HUES64 (cell line): ENCODE measurements at regions not wholly inside any gene's neighbourhood (a gene's known extent, or its start where the extent isn't known, plus 50 kb on each side); places are given as distances from the start of the nearest gene placed in this dataset.

Experiments used
- H3K27ac ChIP-seq: 2 replicates; pipeline ENCODE4 v1.7.0; 2013; ENCODE audit warnings: low read depth, low read length, inconsistent platforms
- H3K27me3 ChIP-seq: 2 replicates; pipeline ENCODE4 v1.6.1; 2013; ENCODE audit warnings: mild to moderate bottlenecking, low read length; ENCODE audit not compliant: insufficient read depth
- H3K36me3 ChIP-seq: 2 replicates; pipeline ENCODE4 v1.6.1; 2013; ENCODE audit warnings: mild to moderate bottlenecking, low read length; ENCODE audit not compliant: insufficient read depth
- H3K4me1 ChIP-seq: 2 replicates; pipeline ENCODE4 v1.6.1; 2013; ENCODE audit warnings: mild to moderate bottlenecking, low read length, moderate library complexity; ENCODE audit not compliant: insufficient read depth
- H3K4me3 ChIP-seq: 2 replicates; pipeline ENCODE4 v1.5.1; 2013; ENCODE audit warnings: mild to moderate bottlenecking, low read length, moderate library complexity
- H3K9ac ChIP-seq: 2 replicates; pipeline ENCODE4 v1.6.1; 2013; ENCODE audit warnings: mild to moderate bottlenecking, low read depth, low read length
- H3K9me3 ChIP-seq: 2 replicates; pipeline ENCODE4 v1.6.1; 2013; ENCODE audit warnings: low read depth, low read length; ENCODE audit not compliant: insufficient read depth
- WGBS: fragments of 150-250, 120-280 bp; methylation state at CpG from one replicate; pipeline ENCODE4 v1.1.7; 2013; ENCODE audit warnings: missing lambda C conversion rate; 5-methylcytosine and 5-hydroxymethylcytosine counted together

DNA sequence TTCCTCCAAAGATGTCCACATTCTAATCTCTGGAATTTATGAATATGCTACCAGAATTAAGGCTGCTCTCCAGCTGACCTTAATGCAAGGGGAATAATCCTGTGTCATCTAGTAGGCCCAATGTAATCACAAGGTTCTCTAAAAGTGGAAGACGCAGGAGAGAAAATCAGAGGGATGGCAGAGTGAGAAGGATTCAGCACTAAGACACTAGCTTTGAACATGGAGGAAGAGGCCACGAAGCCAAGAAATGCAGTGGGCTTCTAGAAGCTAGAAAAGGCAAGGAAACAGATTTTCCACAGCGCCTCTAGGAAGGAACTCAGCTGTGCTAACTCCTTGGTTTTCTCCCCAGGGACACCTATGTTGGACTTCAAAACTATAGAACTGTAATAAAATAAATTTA is 240.7 kb upstream of the TRAM1L1 start:
- Histone ChIP-seq H3K27ac (no peak overlapping the region), H3K4me1 (no peaks in the 10 kb centered on the region), H3K9me3 (no peaks in the 10 kb centered on the region), H3K9ac (no peak overlapping the region), H3K27me3 (no peaks in the 10 kb centered on the region), H3K36me3 (no peaks in the 10 kb centered on the region), H3K4me3 (no peak overlapping the region)
- WGBS: 81% methylated on average over 3 of the region's 3 CpGs

DNA sequence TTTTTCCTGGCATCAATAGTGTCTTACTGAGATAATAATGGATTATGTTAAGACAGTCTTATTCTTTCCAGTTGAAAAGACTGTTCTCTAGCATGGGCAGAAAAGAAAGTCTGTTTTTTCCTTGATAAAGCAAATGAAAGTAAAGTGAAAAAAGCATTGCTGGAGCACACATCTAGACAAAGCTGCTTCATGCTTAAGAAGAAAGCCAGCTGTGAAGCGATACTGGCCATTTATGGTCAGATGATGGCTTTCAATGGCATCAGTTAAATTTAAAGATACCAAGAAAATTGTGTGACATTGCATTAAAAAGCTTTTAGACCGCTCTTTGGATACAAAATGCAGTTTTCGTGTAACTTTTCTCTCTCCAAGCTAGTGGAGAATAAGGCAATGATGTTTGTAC is 242.1 kb upstream of the TRAM1L1 start:
- H3K9me3 ChIP-seq: no peaks in the 10 kb centered on the region
- no peaks in the 10 kb centered on the region for H3K36me3 ChIP-seq
- H3K4me3 ChIP-seq: no peak overlapping the region
- H3K27ac ChIP-seq: no peak overlapping the region
- 95% methylated on average over 3 of the region's 3 CpGs for WGBS
- no peaks in the 10 kb centered on the region for H3K4me1 ChIP-seq
- H3K9ac ChIP-seq: no peak overlapping the region
- no peaks in the 10 kb centered on the region for H3K27me3 ChIP-seq

DNA sequence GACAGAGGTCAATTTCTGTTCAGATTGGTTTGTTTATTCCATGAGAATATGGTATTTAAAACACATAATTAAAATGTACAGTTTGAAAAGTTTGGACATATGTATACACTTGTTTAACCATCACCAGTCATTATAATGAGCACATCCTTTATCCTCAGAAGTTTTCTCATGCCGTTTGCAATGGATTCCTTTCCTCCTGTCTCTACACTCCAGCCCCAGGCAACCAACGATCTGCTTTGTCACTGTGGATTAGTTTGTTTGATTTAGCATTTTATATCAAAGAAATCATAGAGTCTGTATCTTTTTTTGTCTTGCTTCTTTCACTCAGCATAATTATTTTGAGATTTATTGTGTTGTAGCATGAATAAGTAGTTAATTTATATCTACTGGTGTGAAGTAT is 243.0 kb upstream of the TRAM1L1 start:
- 71% methylated on average over 1 of the region's 2 CpGs for WGBS
- H3K4me3 ChIP-seq: no peak overlapping the region

DNA sequence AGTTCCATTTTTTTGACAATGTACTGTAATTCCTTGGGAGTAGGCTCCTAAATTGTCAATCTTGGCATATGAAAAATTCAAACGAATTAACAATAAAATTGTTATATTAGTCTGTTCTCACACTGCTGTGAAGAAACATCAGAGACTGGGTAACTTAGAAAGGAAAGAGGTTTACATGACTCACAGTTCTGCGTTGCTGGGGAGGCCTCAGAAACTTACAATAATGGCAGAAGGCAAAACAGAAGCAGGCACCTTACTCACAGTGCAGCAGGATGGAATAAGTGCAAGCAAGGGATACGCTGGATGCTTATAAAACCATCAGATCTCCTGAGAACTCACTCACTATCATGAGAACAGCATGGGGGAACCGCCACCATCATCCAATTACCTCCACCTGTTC is 246.4 kb upstream of the TRAM1L1 start:
- no peak overlapping the region for H3K4me3 ChIP-seq
- 92% methylated on average over 3 of the region's 4 CpGs for WGBS
- no peaks in the 10 kb centered on the region for H3K9me3 ChIP-seq
- no peaks in the 10 kb centered on the region for H3K27me3 ChIP-seq
- H3K36me3 ChIP-seq: no peaks in the 10 kb centered on the region
- H3K4me1 ChIP-seq: no peaks in the 10 kb centered on the region
- H3K9ac ChIP-seq: no peak overlapping the region
- H3K27ac ChIP-seq: no peak overlapping the region

More for the DNA sequence above, 243.0 kb upstream of the TRAM1L1 start:
- no peaks in the 10 kb centered on the region for H3K4me1 ChIP-seq
- H3K36me3 ChIP-seq: no peaks in the 10 kb centered on the region
- H3K27ac ChIP-seq: no peak overlapping the region
- no peaks in the 10 kb centered on the region for H3K27me3 ChIP-seq
- no peaks in the 10 kb centered on the region for H3K9me3 ChIP-seq
- H3K9ac ChIP-seq: no peak overlapping the region

DNA sequence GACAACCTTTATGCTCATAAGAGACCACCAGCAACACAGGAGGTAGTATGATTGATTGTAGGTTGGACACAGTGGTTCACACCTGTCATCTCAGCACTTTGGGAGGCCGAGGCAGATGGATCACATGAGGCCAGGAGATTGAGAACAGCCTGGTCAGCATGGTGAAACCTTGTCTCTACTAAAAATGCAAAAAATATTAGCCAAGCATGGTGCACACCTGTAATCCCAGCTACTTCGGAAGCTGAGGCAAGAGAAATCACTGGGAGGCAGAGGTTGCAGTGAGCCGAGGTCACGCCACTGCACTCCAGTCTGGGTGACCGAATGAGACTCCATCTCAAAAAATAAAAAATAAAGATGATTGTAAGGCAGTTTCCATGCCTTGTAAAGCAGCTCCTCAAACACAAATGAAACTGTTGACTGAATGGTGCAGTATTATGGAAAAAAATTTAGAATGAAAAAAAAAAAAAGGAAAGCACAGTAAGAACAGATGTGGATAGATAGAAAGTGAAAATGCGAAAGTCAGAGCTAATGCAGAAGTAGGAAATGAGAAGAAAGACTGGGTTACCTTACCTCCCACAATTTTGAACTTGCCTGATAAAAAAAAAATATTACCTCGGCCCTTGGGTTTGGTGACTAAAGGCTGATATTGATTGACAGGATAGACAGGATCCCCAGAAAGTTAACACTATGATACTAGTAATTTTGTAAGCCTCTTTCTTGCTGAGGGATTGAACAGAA is 249.2 kb upstream of the TRAM1L1 start:
- no peaks in the 10 kb centered on the region for H3K4me1 ChIP-seq
- H3K4me3 ChIP-seq: no peak overlapping the region
- no peaks in the 10 kb centered on the region for H3K36me3 ChIP-seq
- no peak overlapping the region for H3K27ac ChIP-seq
- no peaks in the 10 kb centered on the region for H3K9me3 ChIP-seq
- H3K27me3 ChIP-seq: no peaks in the 10 kb centered on the region
- H3K9ac ChIP-seq: no peak overlapping the region
- WGBS: 96% methylated on average over 6 of the region's 7 CpGs

DNA sequence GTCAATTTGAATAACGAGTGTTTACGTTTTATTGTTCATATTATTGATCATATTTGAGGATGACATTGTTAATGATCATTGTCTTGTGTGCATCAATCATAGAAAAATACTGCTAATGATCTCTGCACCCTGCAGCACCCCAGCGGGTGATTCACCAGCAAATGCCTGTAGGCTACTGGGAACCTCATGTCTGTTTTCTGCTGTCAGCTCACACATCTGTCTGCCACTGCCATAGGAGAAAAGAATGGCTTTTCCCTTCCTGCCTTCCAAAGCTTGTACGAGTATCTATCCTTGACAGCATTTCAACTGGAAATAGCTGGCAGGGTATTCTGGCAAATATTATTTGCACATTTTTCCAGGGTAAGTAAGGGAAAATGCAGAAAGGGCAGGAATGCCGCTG is 272.1 kb upstream of the TRAM1L1 start:
- no peaks in the 10 kb centered on the region for H3K4me1 ChIP-seq
- H3K4me3 ChIP-seq: no peak overlapping the region
- no peaks in the 10 kb centered on the region for H3K9me3 ChIP-seq
- WGBS: 94% methylated on average over 5 of the region's 5 CpGs
- H3K36me3 ChIP-seq: no peaks in the 10 kb centered on the region
- no peaks in the 10 kb centered on the region for H3K27me3 ChIP-seq
- no peak overlapping the region for H3K9ac ChIP-seq
- H3K27ac ChIP-seq: no peak overlapping the region

DNA sequence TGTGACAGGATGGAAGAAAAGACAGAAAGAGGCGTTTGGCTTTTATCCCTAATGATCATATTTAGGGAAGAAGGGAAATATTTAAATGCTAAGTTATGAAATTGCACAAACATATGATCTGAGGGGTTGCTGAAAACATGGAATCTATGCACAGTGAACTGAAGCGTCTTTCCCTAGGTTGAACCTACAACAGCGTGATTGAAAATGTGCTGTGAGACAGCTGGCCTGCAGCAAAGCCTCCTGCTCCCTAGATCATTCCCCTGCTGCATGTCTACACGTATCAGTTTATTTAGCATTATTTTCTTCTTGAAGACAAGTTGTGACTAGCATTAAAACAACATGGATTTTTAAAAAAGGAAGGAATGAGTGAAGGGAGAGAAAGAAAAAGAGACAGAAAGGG is 272.5 kb upstream of the TRAM1L1 start:
- Histone ChIP-seq H3K4me3 (no peak overlapping the region), H3K9ac (no peak overlapping the region), H3K27ac (no peak overlapping the region), H3K27me3 (no peaks in the 10 kb centered on the region), H3K9me3 (no peaks in the 10 kb centered on the region), H3K4me1 (no peaks in the 10 kb centered on the region), H3K36me3 (no peaks in the 10 kb centered on the region)
- WGBS: 93% methylated on average over 4 of the region's 4 CpGs

DNA sequence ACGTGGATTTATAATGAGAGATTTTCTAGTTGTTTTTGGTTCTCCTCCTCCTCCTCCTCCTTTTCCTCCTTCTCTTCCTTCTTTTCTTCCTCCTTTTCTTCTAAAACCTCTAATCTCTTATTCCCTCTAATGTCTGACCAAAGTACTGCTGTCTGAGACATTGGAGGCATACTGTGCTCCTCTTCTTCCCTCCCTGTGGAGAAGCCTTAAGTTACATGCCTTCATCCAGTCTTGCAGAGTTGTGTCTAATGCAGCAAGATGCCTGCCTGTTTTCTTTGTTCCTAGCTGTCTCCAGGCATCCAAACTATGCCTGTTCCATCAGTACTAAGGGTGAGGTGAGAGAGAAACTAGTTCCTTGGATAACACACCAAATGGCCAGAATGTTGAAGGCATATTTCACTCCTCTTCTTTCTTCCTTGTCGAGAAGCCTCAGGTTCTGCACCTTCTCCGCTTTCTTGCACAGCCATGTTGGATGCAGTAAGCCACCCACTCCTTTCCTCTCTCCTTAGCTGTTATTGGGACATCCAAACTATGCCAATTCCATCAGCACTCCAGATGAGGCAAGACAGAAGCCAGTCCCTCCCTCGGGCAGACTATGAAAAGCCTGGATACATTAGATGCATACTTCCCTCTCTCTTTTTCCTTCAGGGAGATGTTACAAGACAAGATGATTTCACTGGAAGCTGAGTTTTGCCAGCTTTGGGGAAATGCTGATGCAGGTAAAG is 285.7 kb upstream of the TRAM1L1 start:
- no peak overlapping the region for H3K4me3 ChIP-seq
- no peaks in the 10 kb centered on the region for H3K27me3 ChIP-seq
- no peaks in the 10 kb centered on the region for H3K9me3 ChIP-seq
- no peak overlapping the region for H3K9ac ChIP-seq
- WGBS: 95% methylated on average over 3 of the region's 4 CpGs
- no peak overlapping the region for H3K27ac ChIP-seq
- H3K4me1 ChIP-seq: no peaks in the 10 kb centered on the region
- no peaks in the 10 kb centered on the region for H3K36me3 ChIP-seq

DNA sequence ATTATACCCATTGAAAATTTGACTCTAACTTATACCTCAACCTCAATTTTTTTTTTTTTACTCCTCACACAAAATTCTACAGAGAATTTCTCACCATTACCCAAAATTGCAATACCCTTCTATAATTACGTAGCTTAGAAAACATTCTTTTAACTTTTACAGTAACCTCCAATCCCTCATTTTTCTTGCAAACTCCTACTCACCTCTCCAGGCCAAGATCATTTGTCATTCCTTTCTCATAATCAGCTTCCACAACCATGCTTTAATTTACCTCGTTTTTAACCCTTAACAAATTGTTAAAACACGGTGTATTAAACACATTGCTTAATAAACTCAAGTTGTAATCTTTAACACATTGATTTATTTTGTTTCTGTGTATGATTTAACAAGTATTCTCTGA is 289.7 kb upstream of the TRAM1L1 start:
- Histone ChIP-seq H3K9ac (no peak overlapping the region), H3K4me1 (no peaks in the 10 kb centered on the region), H3K9me3 (no peaks in the 10 kb centered on the region), H3K4me3 (no peak overlapping the region), H3K27me3 (no peaks in the 10 kb centered on the region), H3K27ac (no peak overlapping the region), H3K36me3 (no peaks in the 10 kb centered on the region)
- 92% methylated on average over 3 of the region's 3 CpGs for WGBS

DNA sequence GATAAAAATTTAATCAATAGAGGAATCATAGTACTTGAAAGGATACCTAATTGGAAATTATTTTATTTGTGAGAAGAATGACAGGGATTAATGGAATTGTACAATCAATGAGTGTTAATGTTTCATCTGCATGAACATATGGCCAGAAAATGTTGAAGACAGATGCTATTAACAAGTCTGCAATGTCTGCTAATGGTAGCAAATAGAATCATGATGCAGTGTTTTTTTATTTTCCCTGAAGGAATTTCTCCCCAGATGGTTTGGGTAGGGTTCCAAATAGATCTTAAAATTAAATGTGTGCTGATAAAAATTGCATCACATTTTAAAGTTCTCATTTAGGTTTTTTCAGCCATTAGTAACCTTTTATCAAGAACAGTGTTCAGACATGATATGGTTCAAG is 291.3 kb upstream of the TRAM1L1 start:
- Histone ChIP-seq H3K27me3 (no peaks in the 10 kb centered on the region), H3K36me3 (no peaks in the 10 kb centered on the region), H3K4me3 (no peak overlapping the region), H3K4me1 (no peaks in the 10 kb centered on the region), H3K27ac (no peak overlapping the region), H3K9ac (no peak overlapping the region), H3K9me3 (no peaks in the 10 kb centered on the region)

DNA sequence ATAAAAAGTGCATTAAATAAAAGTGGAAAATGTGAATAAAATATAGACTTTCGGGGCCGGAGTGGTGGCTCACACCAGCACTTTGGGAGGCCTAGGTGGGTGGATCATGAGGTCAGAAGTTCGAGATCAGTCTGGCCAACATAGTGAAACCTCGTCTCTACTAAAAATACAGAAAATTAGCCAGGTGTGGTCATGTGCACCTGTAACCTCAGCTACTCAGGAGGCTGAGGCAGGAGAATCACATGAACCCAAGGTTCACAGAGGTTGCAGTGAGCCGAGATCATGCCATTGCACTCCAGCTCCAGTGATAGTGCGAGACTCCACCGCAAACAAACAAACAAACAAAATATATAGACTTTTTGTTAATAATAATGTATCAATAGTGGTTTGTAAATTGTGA is 293.6 kb upstream of the TRAM1L1 start:
- H3K27ac ChIP-seq: no peak overlapping the region
- no peak overlapping the region for H3K9ac ChIP-seq
- H3K4me1 ChIP-seq: no peaks in the 10 kb centered on the region
- H3K27me3 ChIP-seq: no peaks in the 10 kb centered on the region
- H3K4me3 ChIP-seq: no peak overlapping the region
- no peaks in the 10 kb centered on the region for H3K36me3 ChIP-seq
- H3K9me3 ChIP-seq: no peaks in the 10 kb centered on the region
- 94% methylated on average over 5 of the region's 7 CpGs for WGBS
